Loucy (cell line): ENCODE measurements at regions not wholly inside any gene's neighbourhood (a gene's known extent, or its start where the extent isn't known, plus 50 kb on each side); places are given as distances from the start of the nearest gene placed in this dataset.

Experiments
- H2AFZ ChIP-seq: fragments of 200-600 bp; sonication (generic); 2 replicates; pipeline ENCODE4 v1.6.0; 2016; ENCODE audit warnings: antibody characterized with exemption, mild to moderate bottlenecking, low read length, moderate library complexity
- H3F3A ChIP-seq: fragments of 200-600 bp; 2 replicates; pipeline ENCODE4 v1.6.0; 2016; ENCODE audit warnings: antibody characterized with exemption, low read depth, mild to moderate bottlenecking
- H3K27me3 ChIP-seq: fragments of 200-600 bp; sonication (generic); 2 replicates; pipeline ENCODE4 v1.6.1; 2014; ENCODE audit warnings: low read length, mild to moderate bottlenecking; ENCODE audit not compliant: insufficient read depth, poor library complexity, severe bottlenecking
- H3K36me3 ChIP-seq: fragments of 200-600 bp; sonication (generic); 2 replicates; pipeline ENCODE4 v1.6.1; 2016; ENCODE audit warnings: low read length; ENCODE audit not compliant: insufficient read depth
- H3K4me1 ChIP-seq: fragments of 200-600 bp; sonication (generic); 2 replicates; pipeline ENCODE4 v1.5.1; 2014; ENCODE audit warnings: low read length, mild to moderate bottlenecking; ENCODE audit not compliant: insufficient read depth, poor library complexity, severe bottlenecking
- H3K4me2 ChIP-seq: fragments of 200-600 bp; sonication (generic); 2 replicates; pipeline ENCODE4 v1.6.0; 2014; ENCODE audit warnings: antibody characterized with exemption, low read length, low read depth, mild to moderate bottlenecking; ENCODE audit not compliant: poor library complexity, severe bottlenecking
- H3K4me3 ChIP-seq: fragments of 200-600 bp; sonication (generic); 2 replicates; pipeline ENCODE4 v1.5.1; 2014; ENCODE audit warnings: low read length, mild to moderate bottlenecking, mixed read lengths; ENCODE audit not compliant: poor library complexity, severe bottlenecking
- H3K79me2 ChIP-seq: fragments of 200-600 bp; sonication (generic); 2 replicates; pipeline ENCODE4 v1.6.1; 2014; ENCODE audit warnings: low read length; ENCODE audit not compliant: insufficient read depth
- H3K9ac ChIP-seq: fragments of 200-600 bp; sonication (generic); 2 replicates; pipeline ENCODE4 v1.6.0; 2014; ENCODE audit warnings: mild to moderate bottlenecking, low read depth, low read length, moderate library complexity; ENCODE audit not compliant: poor library complexity, severe bottlenecking
- H3K9me2 ChIP-seq: fragments of 200-600 bp; sonication (generic); replicated peaks from 2 replicates; pipeline ENCODE4 v1.6.1; 2016; ENCODE audit warnings: low read depth, low read length, mixed read lengths
- H3K9me3 ChIP-seq: fragments of 200-600 bp; sonication (generic); 2 replicates; pipeline ENCODE4 v1.6.1; 2014; ENCODE audit warnings: mild to moderate bottlenecking, antibody characterized with exemption, low read length, low read depth; ENCODE audit not compliant: insufficient read depth
- H4K20me1 ChIP-seq: fragments of 200-600 bp; sonication (generic); 2 replicates; pipeline ENCODE4 v1.6.0; 2014; ENCODE audit warnings: antibody characterized with exemption, low read length, mild to moderate bottlenecking; ENCODE audit not compliant: insufficient read depth, poor library complexity, severe bottlenecking
- EZH2phosphoT487 ChIP-seq: fragments of 200-600 bp; IDR thresholded peaks from 2 replicates; pipeline ENCODE4 v1.6.1; 2018; ENCODE audit warnings: antibody characterized with exemption, mild to moderate bottlenecking, moderate library complexity, borderline replicate concordance
- TF ChIP-seq, protein P1 (sequence below): fragments of 200-600 bp; sonication (generic); conservative IDR thresholded peaks from 2 replicates; pipeline ENCODE4 v1.5.1; 2014; ENCODE audit warnings: mild to moderate bottlenecking, antibody characterized with exemption, low read length

DNA sequence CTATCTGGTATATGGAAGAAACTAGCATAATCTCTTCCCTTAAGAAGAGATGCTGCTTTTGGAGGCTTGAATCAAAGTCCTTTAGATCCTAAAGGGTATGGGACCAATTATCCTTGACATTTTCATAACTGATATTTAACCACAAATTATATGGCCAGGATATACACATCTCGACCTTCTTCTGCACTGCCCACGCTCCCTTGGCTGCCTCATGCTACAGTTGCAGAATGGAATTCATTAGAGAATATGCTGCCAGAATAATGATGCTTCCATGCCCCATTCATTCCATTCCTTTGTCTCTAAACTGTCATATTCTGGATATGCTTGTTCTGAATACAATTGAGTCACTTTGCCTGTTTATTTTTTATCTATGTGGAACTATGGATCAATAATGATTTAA, 157.1 kb upstream of the PACRGL start:
- H3K4me2 ChIP-seq: no peak overlapping the region
- H3K9ac ChIP-seq: no peak overlapping the region

DNA sequence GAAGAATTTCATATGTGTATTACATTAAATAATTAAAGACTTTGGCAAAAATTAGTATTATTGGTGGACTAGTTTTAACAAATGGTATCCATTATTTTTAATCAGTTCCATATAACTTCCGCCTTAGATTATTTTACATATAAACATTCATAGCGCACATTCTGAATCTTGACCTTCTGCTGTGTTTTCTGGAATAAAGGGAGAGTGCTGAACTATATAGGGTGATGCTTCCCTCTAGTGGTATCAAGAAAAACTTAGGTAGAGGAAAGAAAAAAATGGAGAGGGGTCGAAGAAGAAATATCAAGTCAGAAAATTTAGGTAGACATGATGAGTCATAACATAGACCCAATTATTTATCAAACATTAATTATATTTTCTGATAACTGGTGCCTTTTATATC, 155.6 kb upstream of the PACRGL start:
- Histone ChIP-seq H3K9me2 (no peaks in the 10 kb centered on the region), H3K4me2 (no peak overlapping the region), H3K36me3 (no peaks in the 10 kb centered on the region)

More for the DNA sequence above, 157.1 kb upstream of the PACRGL start:
- Histone ChIP-seq H4K20me1 (no peaks in the 10 kb centered on the region), H3K27me3 (no peaks in the 10 kb centered on the region), H3K4me1 (no peaks in the 10 kb centered on the region), H2AFZ (no peak overlapping the region), H3K36me3 (no peaks in the 10 kb centered on the region), H3K9me3 (no peaks in the 10 kb centered on the region), H3F3A (no peaks in the 10 kb centered on the region), H3K4me3 (no peak overlapping the region), H3K79me2 (no peaks in the 10 kb centered on the region), H3K9me2 (no peaks in the 10 kb centered on the region)
- TF ChIP-seq, protein P1, sequence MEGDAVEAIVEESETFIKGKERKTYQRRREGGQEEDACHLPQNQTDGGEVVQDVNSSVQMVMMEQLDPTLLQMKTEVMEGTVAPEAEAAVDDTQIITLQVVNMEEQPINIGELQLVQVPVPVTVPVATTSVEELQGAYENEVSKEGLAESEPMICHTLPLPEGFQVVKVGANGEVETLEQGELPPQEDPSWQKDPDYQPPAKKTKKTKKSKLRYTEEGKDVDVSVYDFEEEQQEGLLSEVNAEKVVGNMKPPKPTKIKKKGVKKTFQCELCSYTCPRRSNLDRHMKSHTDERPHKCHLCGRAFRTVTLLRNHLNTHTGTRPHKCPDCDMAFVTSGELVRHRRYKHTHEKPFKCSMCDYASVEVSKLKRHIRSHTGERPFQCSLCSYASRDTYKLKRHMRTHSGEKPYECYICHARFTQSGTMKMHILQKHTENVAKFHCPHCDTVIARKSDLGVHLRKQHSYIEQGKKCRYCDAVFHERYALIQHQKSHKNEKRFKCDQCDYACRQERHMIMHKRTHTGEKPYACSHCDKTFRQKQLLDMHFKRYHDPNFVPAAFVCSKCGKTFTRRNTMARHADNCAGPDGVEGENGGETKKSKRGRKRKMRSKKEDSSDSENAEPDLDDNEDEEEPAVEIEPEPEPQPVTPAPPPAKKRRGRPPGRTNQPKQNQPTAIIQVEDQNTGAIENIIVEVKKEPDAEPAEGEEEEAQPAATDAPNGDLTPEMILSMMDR: no peak
- no peak for TF ChIP-seq EZH2phosphoT487

DNA sequence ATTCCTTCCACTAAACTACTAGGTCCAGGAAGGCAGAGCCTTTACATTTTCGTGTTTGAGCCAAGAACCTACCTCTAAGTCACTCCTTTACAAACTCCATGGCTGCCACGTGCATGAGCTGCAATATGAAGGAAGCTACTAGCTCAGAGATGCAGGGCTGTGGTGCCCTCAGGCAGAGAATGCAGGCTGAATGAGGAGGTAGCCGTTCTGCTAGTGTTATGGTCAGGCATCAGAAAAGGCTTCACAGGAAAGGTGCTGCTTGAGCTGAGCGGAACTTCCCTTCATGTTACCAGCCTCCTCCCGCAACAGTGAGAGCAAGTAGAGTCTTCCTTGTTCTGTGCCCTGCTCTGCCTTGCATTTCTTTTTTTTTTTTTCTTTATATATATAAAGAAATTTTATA, 148.3 kb upstream of the PACRGL start:
- Histone ChIP-seq H3K27me3 (no peaks in the 10 kb centered on the region), H3K9me3 (no peaks in the 10 kb centered on the region), H3K36me3 (no peaks in the 10 kb centered on the region), H3K9me2 (no peaks in the 10 kb centered on the region), H4K20me1 (no peaks in the 10 kb centered on the region), H3K4me3 (no peak overlapping the region), H3K4me2 (no peak overlapping the region), H2AFZ (no peak overlapping the region; the same call in 1 of the 2 replicates), H3F3A (no peaks in the 10 kb centered on the region), H3K79me2 (no peaks in the 10 kb centered on the region), H3K9ac (no peak overlapping the region), H3K4me1 (no peaks in the 10 kb centered on the region)
- TF ChIP-seq EZH2phosphoT487: no peak
- TF ChIP-seq, protein P1: no peak

More for the DNA sequence above, 155.6 kb upstream of the PACRGL start:
- Histone ChIP-seq H3F3A (no peaks in the 10 kb centered on the region), H3K9ac (no peak overlapping the region), H3K4me1 (no peaks in the 10 kb centered on the region), H3K27me3 (no peaks in the 10 kb centered on the region), H3K4me3 (no peak overlapping the region), H4K20me1 (no peaks in the 10 kb centered on the region), H2AFZ (no peak overlapping the region), H3K9me3 (no peaks in the 10 kb centered on the region), H3K79me2 (no peaks in the 10 kb centered on the region)
- TF ChIP-seq, protein P1: peak; percentile 67
- no peak for TF ChIP-seq EZH2phosphoT487
